ENCODE measurements at regions not wholly inside any gene's neighbourhood (a gene's known extent, or its start where the extent isn't known, plus 50 kb on each side); places are given as distances from the start of the nearest gene placed in this dataset.

- TF ChIP-seq CTCF (IDR thresholded peaks at IDR 0.05; ENCODE audit: insufficient read depth, low read depth, low read length) (no peak), EZH2 (IDR thresholded peaks at IDR 0.05; ENCODE audit: insufficient read depth, low read length) (no peak)
These were observed 273.9 kb upstream of the CHD6 start for GRCh38 chr20:41892031-41892430.
